ENCODE measurements at regions not wholly inside any gene's neighbourhood (a gene's known extent, or its start where the extent isn't known, plus 50 kb on each side); places are given as distances from the start of the nearest gene placed in this dataset.

- Mint-ChIP-seq H3K4me3 (ENCODE audit: unreplicated experiment) (no peak overlapping the region), H3K27me3 (ENCODE audit: low read depth, unreplicated experiment) (no peaks in the 10 kb centered on the region), H3K27ac (ENCODE audit: unreplicated experiment) (no peak overlapping the region), H3K36me3 (ENCODE audit: low read depth, unreplicated experiment) (no peaks in the 10 kb centered on the region), H3K9me3 (ENCODE audit: unreplicated experiment) (no peaks in the 10 kb centered on the region), H3K4me1 (ENCODE audit: low read depth, unreplicated experiment) (peaks cover 5% of the 10 kb centered on the region)
- FAIRE-seq (no peak), DNase-seq (ENCODE audit: low read depth) (no peak)
- H3K9me3 ChIP-seq (ENCODE audit: insufficient read depth, low read depth, low read length) = no peaks in the 10 kb centered on the region
- no peaks in the 10 kb centered on the region for H3K36me3 ChIP-seq (ENCODE audit: insufficient read depth, low read length)
- H3K4me2 ChIP-seq (ENCODE audit: low read length) = no peak overlapping the region
- no peaks in the 10 kb centered on the region for H4K20me1 ChIP-seq (ENCODE audit: insufficient read depth, low read length)
- no peaks in the 10 kb centered on the region for H3K4me1 ChIP-seq (ENCODE audit: insufficient read depth, low read length)
- no peak overlapping the region for H3K9ac ChIP-seq (ENCODE audit: low read length)
- TF ChIP-seq EZH2 (IDR thresholded peaks at IDR 0.05; ENCODE audit: insufficient read depth, low read length) (no peak), CTCF (IDR thresholded peaks at IDR 0.05; ENCODE audit: insufficient read depth, low read depth, low read length) (no peak)
- no peak overlapping the region for H3K27ac ChIP-seq (ENCODE audit: low read depth, low read length)
- H3K79me2 ChIP-seq (ENCODE audit: insufficient read depth, low read length) = no peaks in the 10 kb centered on the region
- no peak overlapping the region for H3K4me3 ChIP-seq (ENCODE audit: insufficient read depth, low read depth, low read length)
- no peak overlapping the region for H2AFZ ChIP-seq (ENCODE audit: low read depth, low read length)
- H3K27me3 ChIP-seq (ENCODE audit: insufficient read depth, low read length) = no peaks in the 10 kb centered on the region
Measured at GRCh38 chr4:180557950-180558349, 1685.3 kb upstream of the TENM3 start.

- Histone ChIP-seq H3K4me2 (ENCODE audit: low read length) (no peak overlapping the region), H4K20me1 (ENCODE audit: insufficient read depth, low read length) (no peaks in the 10 kb centered on the region), H3K36me3 (ENCODE audit: insufficient read depth, low read length) (no peaks in the 10 kb centered on the region), H3K9me3 (ENCODE audit: insufficient read depth, low read depth, low read length) (no peaks in the 10 kb centered on the region), H3K79me2 (ENCODE audit: insufficient read depth, low read length) (no peaks in the 10 kb centered on the region), H3K4me1 (ENCODE audit: insufficient read depth, low read length) (no peaks in the 10 kb centered on the region), H2AFZ (ENCODE audit: low read depth, low read length) (no peak overlapping the region), H3K27me3 (ENCODE audit: insufficient read depth, low read length) (no peaks in the 10 kb centered on the region), H3K9ac (ENCODE audit: low read length) (no peak overlapping the region), H3K4me3 (ENCODE audit: insufficient read depth, low read depth, low read length) (no peak overlapping the region), H3K27ac (ENCODE audit: low read depth, low read length) (no peak overlapping the region)
- Mint-ChIP-seq H3K36me3 (ENCODE audit: low read depth, unreplicated experiment) (no peaks in the 10 kb centered on the region), H3K9me3 (ENCODE audit: unreplicated experiment) (no peaks in the 10 kb centered on the region), H3K27ac (ENCODE audit: unreplicated experiment) (no peak overlapping the region), H3K4me3 (ENCODE audit: unreplicated experiment) (no peak overlapping the region), H3K27me3 (ENCODE audit: low read depth, unreplicated experiment) (no peaks in the 10 kb centered on the region), H3K4me1 (ENCODE audit: low read depth, unreplicated experiment) (peaks cover 5% of the 10 kb centered on the region)
- TF ChIP-seq CTCF (IDR thresholded peaks at IDR 0.05; ENCODE audit: insufficient read depth, low read depth, low read length) (no peak), EZH2 (IDR thresholded peaks at IDR 0.05; ENCODE audit: insufficient read depth, low read length) (no peak)
- DNase-seq (ENCODE audit: low read depth) (no peak), FAIRE-seq (no peak)
Measured at GRCh38 chr4:180558427-180558826, 1684.8 kb upstream of the TENM3 start.

- DNase-seq (ENCODE audit: low read depth) = peak; percentile 66
- no peak overlapping the region for H3K27ac ChIP-seq (ENCODE audit: low read depth, low read length)
Measured at GRCh38 chr4:180560896-180561295, 1682.3 kb upstream of the TENM3 start.

More at GRCh38 chr4:180560896-180561295, 1682.3 kb upstream of the TENM3 start:
- no peak overlapping the region for H3K4me3 Mint-ChIP-seq (ENCODE audit: unreplicated experiment)
- H3K27ac Mint-ChIP-seq (ENCODE audit: unreplicated experiment) = no peak overlapping the region
- FAIRE-seq = no peak
- Histone ChIP-seq H3K9ac (ENCODE audit: low read length) (no peak overlapping the region), H3K4me1 (ENCODE audit: insufficient read depth, low read length) (no peaks in the 10 kb centered on the region), H2AFZ (ENCODE audit: low read depth, low read length) (no peak overlapping the region), H3K4me3 (ENCODE audit: insufficient read depth, low read depth, low read length) (no peak overlapping the region), H3K4me2 (ENCODE audit: low read length) (peak overlapping the region; percentile 7), H3K36me3 (ENCODE audit: insufficient read depth, low read length) (no peaks in the 10 kb centered on the region), H3K27me3 (ENCODE audit: insufficient read depth, low read length) (no peaks in the 10 kb centered on the region), H3K9me3 (ENCODE audit: insufficient read depth, low read depth, low read length) (no peaks in the 10 kb centered on the region), H3K79me2 (ENCODE audit: insufficient read depth, low read length) (no peaks in the 10 kb centered on the region), H4K20me1 (ENCODE audit: insufficient read depth, low read length) (no peaks in the 10 kb centered on the region)
- no peaks in the 10 kb centered on the region for H3K36me3 Mint-ChIP-seq (ENCODE audit: low read depth, unreplicated experiment)
- TF ChIP-seq EZH2 (IDR thresholded peaks at IDR 0.05; ENCODE audit: insufficient read depth, low read length) (no peak), CTCF (IDR thresholded peaks at IDR 0.05; ENCODE audit: insufficient read depth, low read depth, low read length) (no peak)
- H3K27me3 Mint-ChIP-seq (ENCODE audit: low read depth, unreplicated experiment) = no peaks in the 10 kb centered on the region
- no peaks in the 10 kb centered on the region for H3K9me3 Mint-ChIP-seq (ENCODE audit: unreplicated experiment)
- peaks cover 5% of the 10 kb centered on the region for H3K4me1 Mint-ChIP-seq (ENCODE audit: low read depth, unreplicated experiment)
